Mesothelial cell of epicardium (in vitro differentiated cells): ENCODE measurements at regions not wholly inside any gene's neighbourhood (a gene's known extent, or its start where the extent isn't known, plus 50 kb on each side); places are given as distances from the start of the nearest gene placed in this dataset.

Source experiments
- DNase-seq, 2 experiments: peaks; one replicate each; pipeline ENCODE4 v3.0.0; 2021; ENCODE audit warnings: low spot score in 2 of 2; ENCODE audit not compliant: unreplicated experiment in 2 of 2
- H3K27ac Mint-ChIP-seq: 2 replicates; pipeline ENCODE4 v1.8.0; 2021; ENCODE audit warnings: mixed read lengths
- H3K27me3 Mint-ChIP-seq: 2 replicates; pipeline ENCODE4 v1.8.0; 2021; ENCODE audit warnings: low read depth, mixed read lengths
- H3K36me3 Mint-ChIP-seq: 2 replicates; pipeline ENCODE4 v1.8.0; 2021; ENCODE audit warnings: mixed read lengths
- H3K4me1 Mint-ChIP-seq: 2 replicates; pipeline ENCODE4 v1.8.0; 2021; ENCODE audit warnings: mixed read lengths
- H3K4me3 Mint-ChIP-seq: 2 replicates; pipeline ENCODE4 v1.8.0; 2021; ENCODE audit warnings: mild to moderate bottlenecking, moderate library complexity, mixed read lengths
- H3K9me3 Mint-ChIP-seq: 2 replicates; pipeline ENCODE4 v1.8.0; 2021; ENCODE audit warnings: mixed read lengths
- CTCF ChIP-seq: fragments of 200-600 bp; sonication (generic); IDR thresholded peaks from one replicate; pipeline ENCODE4 v1.5.0; 2021; ENCODE audit warnings: antibody characterized with exemption; ENCODE audit not compliant: unreplicated experiment

GRCh38 chr4:75376543-75376942 is 137.7 kb downstream of the RCHY1 start:
- H3K4me1 Mint-ChIP-seq: no peaks in the 10 kb centered on the region
- peaks cover 2% of the 10 kb centered on the region for H3K27me3 Mint-ChIP-seq
- no peak overlapping the region for H3K4me3 Mint-ChIP-seq
- no peaks in the 10 kb centered on the region for H3K36me3 Mint-ChIP-seq
- no peak for TF ChIP-seq CTCF
- DNase-seq: no peak
- H3K9me3 Mint-ChIP-seq: peaks cover 31% of the 10 kb centered on the region
- H3K27ac Mint-ChIP-seq: no peak overlapping the region

- Mint-ChIP-seq H3K27me3 (peaks cover 20% of the 10 kb centered on the region), H3K4me1 (no peaks in the 10 kb centered on the region), H3K9me3 (peaks cover 4% of the 10 kb centered on the region), H3K36me3 (no peaks in the 10 kb centered on the region), H3K27ac (no peak overlapping the region), H3K4me3 (no peak overlapping the region)
- DNase-seq: no peak
- TF ChIP-seq CTCF: no peak
Observed at GRCh38 chr4:75371915-75372314, 142.3 kb downstream of the RCHY1 start.

- no peak overlapping the region for H3K27ac Mint-ChIP-seq
- H3K27me3 Mint-ChIP-seq: peaks cover 20% of the 10 kb centered on the region
- H3K4me1 Mint-ChIP-seq: no peaks in the 10 kb centered on the region
- no peak overlapping the region for H3K4me3 Mint-ChIP-seq
- TF ChIP-seq CTCF: no peak
- H3K36me3 Mint-ChIP-seq: no peaks in the 10 kb centered on the region
- peaks cover 4% of the 10 kb centered on the region for H3K9me3 Mint-ChIP-seq
- DNase-seq: no peak
Observed at GRCh38 chr4:75370576-75370975, 143.6 kb downstream of the RCHY1 start.

- no peak for DNase-seq
- Mint-ChIP-seq H3K27ac (no peak overlapping the region), H3K4me3 (no peak overlapping the region), H3K4me1 (no peaks in the 10 kb centered on the region), H3K36me3 (no peaks in the 10 kb centered on the region), H3K9me3 (no peaks in the 10 kb centered on the region), H3K27me3 (peaks cover 15% of the 10 kb centered on the region)
- TF ChIP-seq CTCF: no peak
Observed at GRCh38 chr4:75345423-75345822, 168.8 kb downstream of the RCHY1 start.

- no peaks in the 10 kb centered on the region for H3K36me3 Mint-ChIP-seq
- H3K9me3 Mint-ChIP-seq: no peaks in the 10 kb centered on the region
- no peak for DNase-seq
- peaks cover 17% of the 10 kb centered on the region for H3K27me3 Mint-ChIP-seq
- TF ChIP-seq CTCF: no peak
- H3K4me1 Mint-ChIP-seq: no peaks in the 10 kb centered on the region
- peak overlapping the region; percentile 55 for H3K27ac Mint-ChIP-seq
- H3K4me3 Mint-ChIP-seq: no peak overlapping the region
Observed at GRCh38 chr4:75344915-75345314, 169.3 kb downstream of the RCHY1 start.

GRCh38 chr4:75343333-75343732 is 170.9 kb downstream of the RCHY1 start:
- no peak for DNase-seq
- no peaks in the 10 kb centered on the region for H3K9me3 Mint-ChIP-seq
- no peak overlapping the region for H3K4me3 Mint-ChIP-seq
- TF ChIP-seq CTCF: no peak
- no peak overlapping the region for H3K27ac Mint-ChIP-seq
- H3K4me1 Mint-ChIP-seq: no peaks in the 10 kb centered on the region
- no peaks in the 10 kb centered on the region for H3K36me3 Mint-ChIP-seq
- peaks cover 20% of the 10 kb centered on the region for H3K27me3 Mint-ChIP-seq
